DMS53 treated with DMSO at 0.1 percent for 48 hours (cell line): ENCODE measurements at regions not wholly inside any gene's neighbourhood (a gene's known extent, or its start where the extent isn't known, plus 50 kb on each side); places are given as distances from the start of the nearest gene placed in this dataset.
A peak's percentile ranks its signal among the peaks of the same experiment; 100 is the strongest.
"Not testable (repeated sequence)": the region's sequence is repeated elsewhere in the genome, so short reads cannot be mapped to it uniquely, and the experiment has no call there.

Experiments
- DNase-seq: peaks from one replicate; lab custom pipeline; 2025; ENCODE audit not compliant: unreplicated experiment; lab: John Stamatoyannopoulos, UW

- not testable (repeated sequence) for DNase-seq
Measured at GRCh38 chr1:173394813-173395212, 82.3 kb upstream of the PRDX6 start.

GRCh38 chr1:173395762-173396161 is 81.4 kb upstream of the PRDX6 start:
- DNase-seq, result no peak

- no peak for DNase-seq
Measured at GRCh38 chr1:173400387-173400995, 76.6 kb upstream of the PRDX6 start.

GRCh38 chr1:173403996-173404395 is 73.1 kb upstream of the PRDX6 start:
- no peak for DNase-seq

GRCh38 chr1:173405281-173405680 is 71.9 kb upstream of the PRDX6 start:
- DNase-seq, result no peak

- no peak for DNase-seq
Measured at GRCh38 chr1:173405834-173406233, 71.3 kb upstream of the PRDX6 start.

GRCh38 chr1:173406783-173407230 is 70.3 kb upstream of the PRDX6 start:
- DNase-seq, result peak; percentile 38

- DNase-seq, result no peak
Measured at GRCh38 chr1:173407846-173408245, 69.3 kb upstream of the PRDX6 start.

GRCh38 chr1:173408886-173409285 is 68.2 kb upstream of the PRDX6 start:
- DNase-seq, result no peak

GRCh38 chr1:173409613-173410012 is 67.5 kb upstream of the PRDX6 start:
- no peak for DNase-seq

GRCh38 chr1:173410133-173410793 is 66.9 kb upstream of the PRDX6 start:
- DNase-seq, result no peak

GRCh38 chr1:173410794-173411236 is 66.3 kb upstream of the PRDX6 start:
- DNase-seq, result no peak

GRCh38 chr1:173411835-173412742 is 65.0 kb upstream of the PRDX6 start:
- DNase-seq, result no peak

GRCh38 chr1:173413271-173413707 is 63.8 kb upstream of the PRDX6 start:
- no peak for DNase-seq

GRCh38 chr1:173414136-173414535 is 63.0 kb upstream of the PRDX6 start:
- no peak for DNase-seq

- no peak for DNase-seq
Measured at GRCh38 chr1:173414539-173415226, 62.5 kb upstream of the PRDX6 start.

GRCh38 chr1:173415490-173415889 is 61.6 kb upstream of the PRDX6 start:
- no peak for DNase-seq

GRCh38 chr1:173415905-173416450 is 61.2 kb upstream of the PRDX6 start:
- DNase-seq, result no peak

- no peak for DNase-seq
Measured at GRCh38 chr1:173417563-173417962, 59.6 kb upstream of the PRDX6 start.

GRCh38 chr1:173418107-173418985 is 58.8 kb upstream of the PRDX6 start:
- DNase-seq, result no peak
